PC-9 (cell line): ENCODE measurements at regions not wholly inside any gene's neighbourhood (a gene's known extent, or its start where the extent isn't known, plus 50 kb on each side); places are given as distances from the start of the nearest gene placed in this dataset.

Experiments
- BruUV-seq: library from RNA; stranded (reverse); fragments of 400-500 nt; replicated peaks from 2 replicates; lab custom pipeline; 2021; lab: Mats Ljungman, UMichigan
- CTCF ChIA-PET: fragments of 300-600 bp; sonication (Branson Sonifier 250); formaldehyde crosslinking; loops from one replicate; lab custom pipeline; 2022; ENCODE audit warnings: antibody characterized with exemption; lab: Charles Lee
- POLR2A ChIA-PET: fragments of 300-600 bp; sonication (Branson Sonifier 250); formaldehyde crosslinking; loops from one replicate; lab custom pipeline; 2022; ENCODE audit warnings: antibody characterized with exemption; ENCODE audit not compliant: unreplicated experiment; lab: Charles Lee
- DNase-seq, 2 experiments: peaks; one replicate each; pipeline versions ENCODE4 v3.0.0 to v3.0.0-alpha.2; 2015 to 2022; ENCODE audit warnings: mixed read lengths in 1 of 2
- H2AFZ ChIP-seq: fragments of 200-600 bp; sonication (generic); 2 replicates; pipeline ENCODE4 v1.8.1; 2017; ENCODE audit warnings: antibody characterized with exemption
- H3F3A ChIP-seq: fragments of 200-600 bp; sonication (generic); 2 replicates; pipeline ENCODE4 v1.8.1; 2017; ENCODE audit warnings: antibody characterized with exemption, mild to moderate bottlenecking, low read depth; ENCODE audit not compliant: insufficient read depth
- H3K27ac ChIP-seq: fragments of 200-600 bp; sonication (generic); 2 replicates; pipeline ENCODE4 v1.6.1; 2016; ENCODE audit warnings: mixed run types
- H3K27me3 ChIP-seq: fragments of 200-600 bp; sonication (generic); 2 replicates; pipeline ENCODE4 v1.6.1; 2016; ENCODE audit warnings: low read depth, mixed run types; ENCODE audit not compliant: insufficient read depth
- H3K36me3 ChIP-seq: fragments of 200-600 bp; sonication (generic); 2 replicates; pipeline ENCODE4 v1.6.1; 2016; ENCODE audit warnings: low read depth, mixed run types
- H3K4me1 ChIP-seq: fragments of 200-600 bp; sonication (generic); replicated peaks from 2 replicates; pipeline ENCODE4 v1.6.1; 2016; ENCODE audit warnings: mixed run types; ENCODE audit not compliant: insufficient read depth
- H3K4me2 ChIP-seq: fragments of 200-600 bp; sonication (generic); 2 replicates; pipeline ENCODE4 v1.6.1; 2017; ENCODE audit warnings: mixed run types
- H3K4me3 ChIP-seq: fragments of 200-600 bp; sonication (generic); 2 replicates; pipeline ENCODE4 v1.6.1; 2016; ENCODE audit warnings: mixed run types
- H3K79me2 ChIP-seq: fragments of 200-600 bp; sonication (generic); 2 replicates; pipeline ENCODE4 v1.6.1; 2017; ENCODE audit warnings: low read depth, mixed run types
- H3K9me2 ChIP-seq: fragments of 200-600 bp; sonication (generic); 2 replicates; pipeline ENCODE4 v1.8.1; 2017; ENCODE audit warnings: mild to moderate bottlenecking; ENCODE audit not compliant: insufficient read depth
- H3K9me3 ChIP-seq: fragments of 200-600 bp; sonication (generic); 2 replicates; pipeline ENCODE4 v1.8.1; 2016; ENCODE audit warnings: low read depth; ENCODE audit not compliant: insufficient read depth
- H4K20me1 ChIP-seq: fragments of 200-600 bp; sonication (generic); 2 replicates; pipeline ENCODE4 v1.8.1; 2017; ENCODE audit not compliant: insufficient read depth
- EZH2 ChIP-seq: fragments of 200-600 bp; sonication (generic); IDR thresholded peaks from 2 replicates; pipeline ENCODE4 v1.8.0; 2017; ENCODE audit warnings: antibody characterized with exemption, low read depth
- intact Hi-C: fragments of 100-400 bp; cut with micrococcal nuclease; formaldehyde crosslinking; loops from one replicate; pipeline ENCODE4 v1.10.0; 2022; ENCODE audit not compliant: unreplicated experiment
- TF ChIP-seq, protein P1 (sequence below): fragments of 200-600 bp; sonication (generic); conservative IDR thresholded peaks from 2 replicates; pipeline ENCODE4 v1.6.1; 2017; ENCODE audit warnings: mixed run types, antibody characterized with exemption, mild to moderate bottlenecking, moderate library complexity

DNA sequence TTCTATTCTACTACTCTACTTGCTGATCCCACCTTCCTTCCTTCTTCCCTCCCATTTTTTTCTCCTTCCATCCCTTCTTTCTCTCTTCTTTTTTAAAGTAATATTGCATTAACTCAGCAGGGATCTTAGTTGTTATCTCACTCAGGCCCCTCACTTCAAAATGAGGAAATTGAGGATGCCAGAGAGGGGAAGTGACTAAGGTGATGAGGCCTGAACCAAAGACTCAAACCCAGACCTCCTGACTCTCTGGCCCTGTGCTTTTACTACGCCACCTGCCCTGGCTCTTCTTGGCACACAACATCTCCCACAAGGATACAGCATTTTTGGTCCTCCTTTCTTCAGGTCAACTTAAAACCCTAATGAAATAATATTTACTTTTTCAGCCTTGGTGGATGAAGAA is 151.7 kb upstream of the ZNF648 start:
- Histone ChIP-seq H2AFZ (no peak overlapping the region), H3K9me2 (no peaks in the 10 kb centered on the region), H4K20me1 (no peaks in the 10 kb centered on the region), H3K9me3 (no peaks in the 10 kb centered on the region), H3F3A (peaks cover 5% of the 10 kb centered on the region; the same call in 1 of the 2 replicates), H3K27ac (no peak overlapping the region), H3K27me3 (no peaks in the 10 kb centered on the region), H3K79me2 (no peaks in the 10 kb centered on the region), H3K4me3 (no peak overlapping the region), H3K36me3 (no peaks in the 10 kb centered on the region), H3K4me1 (peaks cover 16% of the 10 kb centered on the region), H3K4me2 (no peak overlapping the region)
- no TSS peak for BruUV-seq
- CTCF ChIA-PET: no interaction called here
- DNase-seq: no peak
- intact Hi-C loops: no loop called here
- POLR2A ChIA-PET: no interaction called here
- TF ChIP-seq, protein P1, sequence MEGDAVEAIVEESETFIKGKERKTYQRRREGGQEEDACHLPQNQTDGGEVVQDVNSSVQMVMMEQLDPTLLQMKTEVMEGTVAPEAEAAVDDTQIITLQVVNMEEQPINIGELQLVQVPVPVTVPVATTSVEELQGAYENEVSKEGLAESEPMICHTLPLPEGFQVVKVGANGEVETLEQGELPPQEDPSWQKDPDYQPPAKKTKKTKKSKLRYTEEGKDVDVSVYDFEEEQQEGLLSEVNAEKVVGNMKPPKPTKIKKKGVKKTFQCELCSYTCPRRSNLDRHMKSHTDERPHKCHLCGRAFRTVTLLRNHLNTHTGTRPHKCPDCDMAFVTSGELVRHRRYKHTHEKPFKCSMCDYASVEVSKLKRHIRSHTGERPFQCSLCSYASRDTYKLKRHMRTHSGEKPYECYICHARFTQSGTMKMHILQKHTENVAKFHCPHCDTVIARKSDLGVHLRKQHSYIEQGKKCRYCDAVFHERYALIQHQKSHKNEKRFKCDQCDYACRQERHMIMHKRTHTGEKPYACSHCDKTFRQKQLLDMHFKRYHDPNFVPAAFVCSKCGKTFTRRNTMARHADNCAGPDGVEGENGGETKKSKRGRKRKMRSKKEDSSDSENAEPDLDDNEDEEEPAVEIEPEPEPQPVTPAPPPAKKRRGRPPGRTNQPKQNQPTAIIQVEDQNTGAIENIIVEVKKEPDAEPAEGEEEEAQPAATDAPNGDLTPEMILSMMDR: no peak
- TF ChIP-seq EZH2: no peak

DNA sequence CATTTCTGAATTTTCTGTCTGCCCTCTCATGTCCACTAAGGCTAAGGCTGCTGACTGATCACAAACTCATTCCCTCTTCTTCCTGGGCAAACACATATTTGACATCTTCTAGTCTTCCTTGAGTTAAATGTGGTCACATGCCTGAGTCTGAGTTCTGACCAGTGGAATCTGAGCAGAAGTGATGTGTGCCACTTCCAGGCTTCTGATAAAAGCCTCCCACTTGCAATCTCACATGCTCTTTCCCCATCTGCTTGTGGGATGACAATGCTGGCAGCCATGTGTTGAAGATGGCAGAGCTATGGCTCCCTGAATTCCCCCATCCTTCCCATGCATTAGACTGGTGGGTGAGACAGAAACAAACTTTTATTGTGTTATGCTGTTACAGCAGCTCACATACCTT is 149.9 kb upstream of the ZNF648 start:
- Histone ChIP-seq H3K4me1 (no peaks in the 10 kb centered on the region), H3K9me3 (no peaks in the 10 kb centered on the region), H3K4me2 (no peak overlapping the region), H3K9me2 (no peaks in the 10 kb centered on the region), H2AFZ (no peak overlapping the region), H3K27ac (no peak overlapping the region), H3K27me3 (no peaks in the 10 kb centered on the region), H3K79me2 (no peaks in the 10 kb centered on the region), H4K20me1 (no peaks in the 10 kb centered on the region), H3K4me3 (no peak overlapping the region), H3K36me3 (no peaks in the 10 kb centered on the region), H3F3A (no peaks in the 10 kb centered on the region)
- intact Hi-C loops: no loop called here
- TF ChIP-seq, protein P1: no peak
- TF ChIP-seq EZH2: no peak
- no TSS peak for BruUV-seq
- CTCF ChIA-PET: interaction anchor here (0.6 kb wide), 1 partner anchor 111 kb away, joined by 3 read pairs; no protein-coding TSS in a partner anchor
- POLR2A ChIA-PET: no interaction called here
- DNase-seq: no peak

DNA sequence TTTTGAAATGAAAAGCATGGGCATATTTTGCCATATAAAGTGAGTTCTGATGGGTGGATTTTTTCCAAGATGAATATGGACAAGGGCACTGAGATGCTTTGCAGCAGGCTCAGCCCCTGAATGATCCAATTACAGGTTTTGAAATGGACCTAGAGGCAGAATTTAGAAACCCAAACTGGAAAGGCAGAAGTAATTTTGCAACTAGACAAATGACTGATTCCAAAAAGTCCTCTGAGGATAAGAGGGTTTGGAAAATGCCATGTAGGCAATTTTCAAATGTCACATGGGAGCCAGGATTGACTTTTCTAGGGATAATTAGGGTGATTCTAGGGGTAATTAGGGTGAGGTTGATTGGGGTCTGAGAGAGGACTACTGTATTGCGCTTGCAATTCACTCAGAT is 148.9 kb upstream of the ZNF648 start:
- no peaks in the 10 kb centered on the region for H3F3A ChIP-seq
- no peak for TF ChIP-seq EZH2
- TF ChIP-seq, protein P1: no peak
- no peak overlapping the region for H3K27ac ChIP-seq
- no peaks in the 10 kb centered on the region for H3K9me2 ChIP-seq
- BruUV-seq: no TSS peak
- H3K79me2 ChIP-seq: no peaks in the 10 kb centered on the region
- H3K4me1 ChIP-seq: no peaks in the 10 kb centered on the region
- intact Hi-C loops: no loop called here
- DNase-seq: no peak
- no peaks in the 10 kb centered on the region for H3K27me3 ChIP-seq
- H4K20me1 ChIP-seq: no peaks in the 10 kb centered on the region
- H3K4me2 ChIP-seq: no peak overlapping the region
- no peaks in the 10 kb centered on the region for H3K36me3 ChIP-seq
- no peak overlapping the region for H2AFZ ChIP-seq
- CTCF ChIA-PET: no interaction called here
- POLR2A ChIA-PET: no interaction called here
- H3K9me3 ChIP-seq: no peaks in the 10 kb centered on the region
- H3K4me3 ChIP-seq: no peak overlapping the region
